Skeletal muscle satellite cell (primary cell): ENCODE measurements at regions not wholly inside any gene's neighbourhood (a gene's known extent, or its start where the extent isn't known, plus 50 kb on each side); places are given as distances from the start of the nearest gene placed in this dataset.
"Not testable (repeated sequence)": the region's sequence is repeated elsewhere in the genome, so short reads cannot be mapped to it uniquely, and the experiment has no call there.

ENCODE experiments used
- H3K27me3 ChIP-seq: 2 replicates; pipeline ENCODE4 v1.7.0; 2013; ENCODE audit warnings: low read length; ENCODE audit not compliant: control insufficient read depth, insufficient read depth
- H3K36me3 ChIP-seq: 2 replicates; pipeline ENCODE4 v1.7.0; 2013; ENCODE audit warnings: mild to moderate bottlenecking, control low read depth, low read length; ENCODE audit not compliant: insufficient read depth
- H3K4me1 ChIP-seq: 2 replicates; pipeline ENCODE4 v1.7.0; 2013; ENCODE audit warnings: low read length; ENCODE audit not compliant: control insufficient read depth, insufficient read depth
- H3K4me2 ChIP-seq: 2 replicates; pipeline ENCODE4 v1.7.0; 2013; ENCODE audit warnings: mild to moderate bottlenecking, low read length
- H3K4me3 ChIP-seq: 2 replicates; pipeline ENCODE4 v1.7.0; 2013; ENCODE audit warnings: low read length
- H3K9ac ChIP-seq: 2 replicates; pipeline ENCODE4 v1.7.0; 2013; ENCODE audit warnings: mild to moderate bottlenecking, low read depth, low read length, moderate library complexity
- H3K9me3 ChIP-seq: replicated peaks from 2 replicates; pipeline ENCODE4 v1.7.0; 2013; ENCODE audit warnings: mild to moderate bottlenecking, control low read depth, low read length

- not testable (repeated sequence) for H3K9ac ChIP-seq, H3K4me3 ChIP-seq
These were observed 235.9 kb downstream of the TMEM121 start for GRCh38 chr14:105762262-105762661.

GRCh38 chr14:105764254-105764901 lies 238.0 kb downstream of the TMEM121 start:
- not testable (repeated sequence) for H3K4me3 ChIP-seq, H3K9ac ChIP-seq, H3K9me3 ChIP-seq, H3K4me1 ChIP-seq, H3K4me2 ChIP-seq, H3K36me3 ChIP-seq, H3K27me3 ChIP-seq

More at GRCh38 chr14:105762262-105762661, 235.9 kb downstream of the TMEM121 start:
- H3K4me2 ChIP-seq, H3K36me3 ChIP-seq, H3K27me3 ChIP-seq, H3K9me3 ChIP-seq, H3K4me1 ChIP-seq: not testable (repeated sequence)

DNA sequence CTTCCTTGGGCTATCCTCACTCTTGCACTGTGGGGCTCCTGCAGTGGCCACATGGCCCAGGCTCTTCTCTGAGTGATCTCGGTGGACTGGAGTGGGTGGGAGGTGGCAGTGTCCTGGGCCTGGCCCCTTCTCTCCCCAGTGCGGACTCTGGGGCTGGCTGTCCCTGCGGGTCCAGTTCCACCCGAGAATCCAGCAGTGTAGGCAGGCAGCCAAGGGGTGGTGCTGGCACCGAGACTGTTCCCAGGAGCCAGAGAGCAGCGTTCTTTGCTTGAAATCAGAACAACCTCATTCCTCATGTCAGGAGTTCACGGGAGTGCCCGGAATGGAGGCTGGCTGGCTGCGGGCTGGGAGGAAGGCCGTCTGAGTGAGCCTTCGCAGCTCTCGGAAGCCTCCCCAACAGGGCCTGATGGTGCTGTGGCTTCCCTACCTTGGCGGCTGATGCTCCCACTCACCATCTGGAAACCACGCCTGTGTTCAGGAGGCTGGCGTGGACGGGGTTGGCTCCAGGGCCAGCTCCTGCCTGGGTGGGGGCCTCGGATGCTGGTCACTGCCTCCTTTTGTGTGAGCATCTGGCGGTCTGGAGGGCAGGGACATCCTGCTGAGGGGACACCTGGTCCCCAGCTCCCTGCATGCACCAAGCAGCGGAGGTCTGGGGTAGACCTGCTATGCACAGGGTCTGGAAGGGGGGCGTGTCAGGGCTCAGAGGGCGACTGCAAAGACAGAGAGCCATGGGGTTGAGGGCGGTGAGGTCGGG lies 238.9 kb downstream of the TMEM121 start:
- not testable (repeated sequence) for H3K4me3 ChIP-seq, H3K4me1 ChIP-seq, H3K27me3 ChIP-seq, H3K4me2 ChIP-seq, H3K9me3 ChIP-seq, H3K36me3 ChIP-seq, H3K9ac ChIP-seq

DNA sequence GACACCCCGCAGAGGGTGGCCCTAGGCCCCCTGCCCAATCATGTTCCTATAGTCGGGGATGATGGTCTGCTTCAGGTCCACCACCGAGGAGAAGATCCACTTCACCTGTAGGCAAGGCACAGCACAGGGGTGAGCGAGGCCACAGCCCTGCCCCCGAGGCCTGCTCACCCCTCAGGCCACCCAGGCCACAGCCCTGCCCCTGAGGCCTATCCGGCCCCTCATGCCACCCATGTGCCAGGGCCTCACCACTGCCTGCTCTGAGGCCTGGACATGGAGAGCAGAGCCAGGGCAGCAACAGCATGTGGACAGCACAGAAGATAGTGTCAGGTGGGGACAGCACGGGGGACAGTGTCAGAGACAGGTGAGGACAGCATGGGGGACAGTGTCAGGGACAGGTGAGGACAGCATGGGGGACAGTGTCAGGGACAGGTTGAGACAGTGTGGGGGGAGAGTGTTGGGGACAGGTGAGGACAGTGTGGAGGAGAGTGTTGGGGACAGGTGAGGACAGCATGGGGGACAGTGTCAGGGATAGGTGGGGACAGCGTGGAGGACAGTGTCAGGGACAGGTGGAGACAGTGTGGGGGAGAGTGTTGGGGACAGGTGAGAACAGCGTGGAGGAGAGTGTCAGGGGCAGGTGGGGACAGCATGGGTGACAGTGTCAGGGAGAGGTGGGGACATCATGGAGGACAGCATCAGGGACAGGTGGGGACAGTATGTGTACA lies 239.7 kb downstream of the TMEM121 start:
- H3K4me2 ChIP-seq, result no peak overlapping the region
- H3K27me3 ChIP-seq, result no peaks in the 10 kb centered on the region
- no peak overlapping the region for H3K4me3 ChIP-seq
- H3K9me3 ChIP-seq, result peaks cover 9% of the 10 kb centered on the region
- H3K36me3 ChIP-seq, result no peaks in the 10 kb centered on the region
- no peaks in the 10 kb centered on the region for H3K4me1 ChIP-seq
- no peak overlapping the region for H3K9ac ChIP-seq

- Histone ChIP-seq H3K4me2 (no peak overlapping the region), H3K4me3 (no peak overlapping the region), H3K36me3 (no peaks in the 10 kb centered on the region), H3K4me1 (no peaks in the 10 kb centered on the region), H3K9me3 (peaks cover 9% of the 10 kb centered on the region), H3K27me3 (no peaks in the 10 kb centered on the region), H3K9ac (no peak overlapping the region)
These were observed 240.9 kb downstream of the TMEM121 start for GRCh38 chr14:105767315-105767714.

- not testable (repeated sequence) for H3K36me3 ChIP-seq, H3K27me3 ChIP-seq, H3K4me1 ChIP-seq, H3K9me3 ChIP-seq, H3K4me3 ChIP-seq, H3K9ac ChIP-seq, H3K4me2 ChIP-seq
These were observed 241.7 kb downstream of the TMEM121 start for GRCh38 chr14:105768039-105768438.

- H3K9me3 ChIP-seq, result peaks cover 15% of the 10 kb centered on the region
- not testable (repeated sequence) for H3K4me1 ChIP-seq, H3K4me2 ChIP-seq, H3K4me3 ChIP-seq, H3K36me3 ChIP-seq, H3K27me3 ChIP-seq, H3K9ac ChIP-seq
These were observed 242.8 kb downstream of the TMEM121 start for GRCh38 chr14:105769061-105769730.

- H3K4me1 ChIP-seq, H3K27me3 ChIP-seq, H3K36me3 ChIP-seq, H3K4me2 ChIP-seq, H3K4me3 ChIP-seq, H3K9ac ChIP-seq: not testable (repeated sequence)
- peaks cover 15% of the 10 kb centered on the region for H3K9me3 ChIP-seq
These were observed 244.3 kb downstream of the TMEM121 start for GRCh38 chr14:105770619-105771216.

GRCh38 chr14:105771261-105772226 lies 245.2 kb downstream of the TMEM121 start:
- H3K36me3 ChIP-seq, H3K9me3 ChIP-seq, H3K4me3 ChIP-seq, H3K4me1 ChIP-seq, H3K4me2 ChIP-seq, H3K9ac ChIP-seq, H3K27me3 ChIP-seq: not testable (repeated sequence)

- H3K9ac ChIP-seq, H3K4me2 ChIP-seq, H3K27me3 ChIP-seq, H3K9me3 ChIP-seq, H3K4me1 ChIP-seq, H3K4me3 ChIP-seq, H3K36me3 ChIP-seq: not testable (repeated sequence)
These were observed 246.4 kb downstream of the TMEM121 start for GRCh38 chr14:105772710-105773250.
